Left lobe of liver (tissue), 2 donors: ENCODE measurements at regions not wholly inside any gene's neighbourhood (a gene's known extent, or its start where the extent isn't known, plus 50 kb on each side); places are given as distances from the start of the nearest gene placed in this dataset.
"Not testable (repeated sequence)": the region's sequence is repeated elsewhere in the genome, so short reads cannot be mapped to it uniquely, and the experiment has no call there.

Source experiments
- ATAC-seq: fragments of 200-7000 bp; cut with Tn5 transposase; one replicate; pipeline ENCODE4 v1.9.1; 2020; ENCODE audit warnings: mild to moderate bottlenecking, moderate library complexity
- DNase-seq: peaks from one replicate; pipeline ENCODE4 v3.0.0-alpha.2; 2020; ENCODE audit warnings: low spot score
- donor health status: DM: no; HTN: no; CAD: no; lungs with moderate emphysema.
- donor health status: DM: no; HTN: yes; CAD: no.

- DNase-seq (no peak), ATAC-seq (no peak)
These were observed 279.9 kb downstream of the WDR11 start for GRCh38 chr10:121131014-121131413.

- no peak for DNase-seq
- no peak for ATAC-seq
These were observed 280.5 kb downstream of the WDR11 start for GRCh38 chr10:121131426-121132265.

GRCh38 chr10:121132273-121132672 lies 281.1 kb downstream of the WDR11 start:
- ATAC-seq: no peak

GRCh38 chr10:121133901-121134300 lies 282.7 kb downstream of the WDR11 start:
- DNase-seq: no peak
- no peak for ATAC-seq

More at GRCh38 chr10:121132273-121132672, 281.1 kb downstream of the WDR11 start:
- DNase-seq: no peak

GRCh38 chr10:121134711-121135110 lies 283.5 kb downstream of the WDR11 start:
- ATAC-seq (no peak), DNase-seq (no peak)

GRCh38 chr10:121135512-121135911 lies 284.4 kb downstream of the WDR11 start:
- no peak for DNase-seq

GRCh38 chr10:121137533-121137932 lies 286.4 kb downstream of the WDR11 start:
- ATAC-seq: no peak
- DNase-seq: no peak

More at GRCh38 chr10:121135512-121135911, 284.4 kb downstream of the WDR11 start:
- no peak for ATAC-seq

- no peak for ATAC-seq
These were observed 287.1 kb downstream of the WDR11 start for GRCh38 chr10:121138112-121138860.

GRCh38 chr10:121138918-121139317 lies 287.8 kb downstream of the WDR11 start:
- ATAC-seq: no peak
- DNase-seq: no peak

More at GRCh38 chr10:121138112-121138860, 287.1 kb downstream of the WDR11 start:
- DNase-seq: no peak

GRCh38 chr10:121145802-121146395 lies 294.7 kb downstream of the WDR11 start:
- DNase-seq, ATAC-seq: not testable (repeated sequence)

GRCh38 chr10:121148921-121149320 lies 297.8 kb downstream of the WDR11 start:
- ATAC-seq: no peak
- no peak for DNase-seq

GRCh38 chr10:121152033-121152432 lies 300.9 kb downstream of the WDR11 start:
- no peak for ATAC-seq

GRCh38 chr10:121152935-121153334 lies 301.8 kb downstream of the WDR11 start:
- ATAC-seq (no peak), DNase-seq (no peak)

More at GRCh38 chr10:121152033-121152432, 300.9 kb downstream of the WDR11 start:
- no peak for DNase-seq

GRCh38 chr10:121154310-121154709 lies 303.1 kb downstream of the WDR11 start:
- no peak for ATAC-seq
- no peak for DNase-seq

- DNase-seq (no peak), ATAC-seq (no peak)
These were observed 303.7 kb downstream of the WDR11 start for GRCh38 chr10:121154846-121155245.

- ATAC-seq (peak; percentile 98), DNase-seq (peak; percentile 76)
These were observed 304.7 kb downstream of the WDR11 start for GRCh38 chr10:121155742-121156474.

- peak; percentile 21 for ATAC-seq
- DNase-seq: no peak
These were observed 306.8 kb downstream of the WDR11 start for GRCh38 chr10:121157998-121158397.

GRCh38 chr10:121158988-121159579 lies 307.9 kb downstream of the WDR11 start:
- no peak for ATAC-seq
- no peak for DNase-seq

GRCh38 chr10:121159670-121160069 lies 308.5 kb downstream of the WDR11 start:
- ATAC-seq (no peak), DNase-seq (no peak)

- ATAC-seq (no peak), DNase-seq (no peak)
These were observed 314.1 kb downstream of the WDR11 start for GRCh38 chr10:121165276-121165675.
